Endothelial cell of umbilical vein (primary cell): ENCODE measurements at regions not wholly inside any gene's neighbourhood (a gene's known extent, or its start where the extent isn't known, plus 50 kb on each side); places are given as distances from the start of the nearest gene placed in this dataset.

Experiments used
- BruUV-seq: library from RNA; stranded (reverse); fragments of 400-500 nt; replicated peaks from 2 replicates; lab custom pipeline; 2021; lab: Mats Ljungman, UMichigan
- CTCF ChIA-PET: fragments of 300-600, 350-600 bp; sonication (Branson Sonifier 250); formaldehyde crosslinking; loops from one replicate; lab custom pipeline; 2021; ENCODE audit warnings: antibody characterized with exemption, inconsistent platforms; lab: Charles Lee
- POLR2A ChIA-PET: fragments of 300-600, 350-600 bp; sonication (Branson Sonifier 250); formaldehyde crosslinking; loops from one replicate; lab custom pipeline; 2021; ENCODE audit warnings: antibody characterized with exemption, inconsistent platforms; lab: Charles Lee
- DNase-seq: peaks from one replicate; pipeline ENCODE4 v3.0.0-alpha.2; 2011; ENCODE audit warnings: low read depth, low spot score
- FAIRE-seq: peaks from 2 replicates; lab custom pipeline; 2011; peaks lifted over from hg19 to GRCh38; lab: Jason Lieb, UNC
- H2AFZ ChIP-seq: 2 replicates; pipeline ENCODE4 v1.6.0; 2012; ENCODE audit warnings: low read depth, low read length, control low read depth, inconsistent platforms
- H3K27ac ChIP-seq: 2 replicates; pipeline ENCODE4 v1.5.1; 2011; ENCODE audit warnings: low read depth, mild to moderate bottlenecking, control low read depth, low read length, moderate library complexity; ENCODE audit not compliant: insufficient read depth
- H3K27me3 ChIP-seq, 2 experiments: 2 replicates each; pipeline versions ENCODE4 v1.6.0 to v1.6.1; 2011; ENCODE audit warnings: low read length in 2 of 2, mixed read lengths in 1 of 2; ENCODE audit not compliant: control insufficient read depth in 2 of 2, insufficient read depth in 2 of 2
- H3K36me3 ChIP-seq, 2 experiments: 2 replicates in 1 of 2; 3 replicates in 1 of 2; pipeline ENCODE4 v1.5.1; 2011; ENCODE audit warnings: low read length in 2 of 2, mild to moderate bottlenecking in 1 of 2, moderate library complexity in 1 of 2; ENCODE audit not compliant: control insufficient read depth in 2 of 2, insufficient read depth in 2 of 2; ENCODE audit errors: extremely low read depth in 1 of 2
- H3K4me1 ChIP-seq: 3 replicates; pipeline ENCODE4 v1.5.1; 2011; ENCODE audit warnings: mild to moderate bottlenecking, low read length; ENCODE audit not compliant: control insufficient read depth, insufficient read depth; ENCODE audit errors: extremely low read depth
- H3K4me2 ChIP-seq: 2 replicates; pipeline ENCODE4 v1.6.1; 2011; ENCODE audit warnings: low read length, control low read depth, mixed read lengths; ENCODE audit not compliant: insufficient read depth
- H3K4me3 ChIP-seq, 3 experiments: fragments of 200-600 bp in 1 of 3; sonication (generic), shearing (Covaris generic) in 1 of 3; replicated peaks in 1 of 3; 2 replicates each; pipeline ENCODE4 v1.5.1; 2011 to 2016; ENCODE audit warnings: control low read depth in 3 of 3, low read length in 3 of 3, mild to moderate bottlenecking in 2 of 3, inconsistent platforms in 1 of 3, low read depth in 1 of 3, moderate library complexity in 1 of 3; ENCODE audit not compliant: insufficient read depth in 1 of 3
- H3K79me2 ChIP-seq: 2 replicates; pipeline ENCODE4 v1.6.0; 2012; ENCODE audit warnings: low read length, inconsistent platforms; ENCODE audit not compliant: control insufficient read depth, insufficient read depth
- H3K9ac ChIP-seq: replicated peaks from 2 replicates; pipeline ENCODE3; 2011; ENCODE audit warnings: low read length, control low read depth; ENCODE audit not compliant: insufficient read depth; ENCODE audit errors: extremely low read depth
- H3K9me1 ChIP-seq: replicated peaks from 3 replicates; pipeline ENCODE4 v1.6.0; 2011; ENCODE audit warnings: mild to moderate bottlenecking, low read length; ENCODE audit not compliant: control insufficient read depth, insufficient read depth; ENCODE audit errors: extremely low read depth
- H3K9me3 ChIP-seq: replicated peaks from 2 replicates; pipeline ENCODE4 v1.5.1; 2012; ENCODE audit warnings: low read length, inconsistent platforms; ENCODE audit not compliant: control insufficient read depth, insufficient read depth
- H4K20me1 ChIP-seq: replicated peaks from 2 replicates; pipeline ENCODE3; 2011; ENCODE audit warnings: mild to moderate bottlenecking, low read length; ENCODE audit not compliant: control insufficient read depth, insufficient read depth; ENCODE audit errors: extremely low read depth
- CTCF ChIP-seq, 2 donors: IDR thresholded peaks; 1 replicate in 1 of 2; 2 replicates in 1 of 2; pipeline ENCODE4 v1.5.1; 2011; ENCODE audit warnings: low read length in 2 of 2, mild to moderate bottlenecking in 2 of 2, moderate library complexity in 2 of 2, control low read depth in 1 of 2, inconsistent platforms in 1 of 2, low read depth in 1 of 2; ENCODE audit not compliant: insufficient read depth in 1 of 2; ENCODE audit errors: extremely low read depth in 1 of 2
- EZH2 ChIP-seq: IDR thresholded peaks from 2 replicates; pipeline ENCODE4 v1.6.1; 2012; ENCODE audit warnings: borderline replicate concordance, low read depth, mild to moderate bottlenecking, moderate library complexity, low read length, inconsistent platforms; ENCODE audit not compliant: severe bottlenecking
- FOS ChIP-seq: IDR thresholded peaks from 2 replicates; pipeline ENCODE4 v1.6.1; 2011; ENCODE audit warnings: mild to moderate bottlenecking, low read length, moderate library complexity, borderline replicate concordance; ENCODE audit not compliant: insufficient read depth
- GATA2 ChIP-seq: IDR thresholded peaks from 2 replicates; pipeline ENCODE4 v1.7.0; 2011; ENCODE audit warnings: low read depth, mild to moderate bottlenecking, moderate library complexity, mixed read lengths, low read length; ENCODE audit not compliant: insufficient read length, insufficient read depth
- JUN ChIP-seq: IDR thresholded peaks from 2 replicates; pipeline ENCODE4 v1.6.1; 2011; ENCODE audit warnings: borderline replicate concordance, low read depth; ENCODE audit not compliant: insufficient read length, insufficient read depth
- MAX ChIP-seq: IDR thresholded peaks from 2 replicates; pipeline ENCODE4 v1.6.1; 2011; ENCODE audit not compliant: insufficient read depth, insufficient read length
- MYC ChIP-seq: IDR thresholded peaks from one replicate; pipeline ENCODE4 v1.6.1; 2011; ENCODE audit warnings: mild to moderate bottlenecking, low read depth, low read length
- POLR2A ChIP-seq: IDR thresholded peaks from 2 replicates; pipeline ENCODE4 v1.6.1; 2012; ENCODE audit warnings: low read depth, mild to moderate bottlenecking, control low read depth, low read length
- POLR2AphosphoS5 ChIP-seq: IDR thresholded peaks from 2 replicates; pipeline ENCODE4 v1.6.1; 2012; ENCODE audit warnings: low read depth, mild to moderate bottlenecking, control low read depth, low read length, moderate library complexity; ENCODE audit not compliant: insufficient read depth
- dilution Hi-C: fragments of 300-500 bp; cut with MboI; formaldehyde crosslinking; loops from one replicate; pipeline ENCODE4 v1.15.0; 2019; ENCODE audit warnings: low sequenced_read_pairs; ENCODE audit not compliant: extremely low pct_ligation_motif_present
- intact Hi-C: fragments of 100-400 bp; cut with micrococcal nuclease; formaldehyde crosslinking; loops from one replicate; pipeline ENCODE4 v1.10.0; 2022

- H3K9me1 ChIP-seq = no peaks in the 10 kb centered on the region
- H3K27ac ChIP-seq = no peak overlapping the region
- H3K4me1 ChIP-seq = no peaks in the 10 kb centered on the region
- ChIA-PET POLR2A (no interaction called here), CTCF (no interaction called here)
- no peak overlapping the region for H3K4me3 ChIP-seq
- no peaks in the 10 kb centered on the region for H3K27me3 ChIP-seq
- H2AFZ ChIP-seq = no peak overlapping the region
- intact Hi-C loops = no loop called here
- no peaks in the 10 kb centered on the region for H3K79me2 ChIP-seq
- H3K9me3 ChIP-seq = peaks cover 3% of the 10 kb centered on the region
- dilution Hi-C loops = no loop called here
- TF ChIP-seq CTCF (IDR thresholded peaks at IDR 0.05; ENCODE audit: extremely low read depth in 1 of 2, insufficient read depth in 1 of 2, low read depth in 1 of 2, low read length in 2 of 2) (no peak), EZH2 (no peak), POLR2A (no peak), GATA2 (no peak), MYC (no peak)
- no TSS peak for BruUV-seq
- no peaks in the 10 kb centered on the region for H4K20me1 ChIP-seq
- H3K36me3 ChIP-seq = no peaks in the 10 kb centered on the region
- no peak for DNase-seq
- H3K4me2 ChIP-seq = no peak overlapping the region
- FAIRE-seq = no peak
- no peak overlapping the region for H3K9ac ChIP-seq
Measured at GRCh38 chr12:118514297-118514696, 137.9 kb downstream of the SUDS3 start.

- no peak for FAIRE-seq
- CTCF ChIA-PET = no interaction called here
- H3K9ac ChIP-seq = no peak overlapping the region
Measured at GRCh38 chr12:118520214-118521035, 144.1 kb downstream of the SUDS3 start.

More at GRCh38 chr12:118520214-118521035, 144.1 kb downstream of the SUDS3 start:
- Histone ChIP-seq H3K4me2 (no peak overlapping the region), H3K36me3 (no peaks in the 10 kb centered on the region), H3K4me3 (no peak overlapping the region), H3K27me3 (no peaks in the 10 kb centered on the region), H4K20me1 (no peaks in the 10 kb centered on the region), H3K9me3 (peaks cover 5% of the 10 kb centered on the region), H3K9me1 (no peaks in the 10 kb centered on the region), H3K4me1 (no peaks in the 10 kb centered on the region), H2AFZ (no peak overlapping the region), H3K79me2 (no peaks in the 10 kb centered on the region), H3K27ac (no peak overlapping the region)
- no TSS peak for BruUV-seq
- POLR2A ChIA-PET = no interaction called here
- intact Hi-C loops (no loop called here), dilution Hi-C loops (no loop called here)
- no peak for TF ChIP-seq MYC
- TF ChIP-seq FOS = no peak
- no peak for TF ChIP-seq POLR2A
- TF ChIP-seq JUN = no peak
- TF ChIP-seq CTCF (IDR thresholded peaks at IDR 0.05; ENCODE audit: extremely low read depth in 1 of 2, insufficient read depth in 1 of 2, low read depth in 1 of 2, low read length in 2 of 2) = no peak
- TF ChIP-seq EZH2 = no peak
- no peak for TF ChIP-seq POLR2AphosphoS5
- TF ChIP-seq MAX = no peak
- no peak for DNase-seq
